A549 (cell line): ENCODE measurements at regions not wholly inside any gene's neighbourhood (a gene's known extent, or its start where the extent isn't known, plus 50 kb on each side); places are given as distances from the start of the nearest gene placed in this dataset.

Experiments used
- CTCF ChIP-seq: fragments of >200 bp; sonication (Bioruptor Twin); formaldehyde crosslinking; IDR thresholded peaks from 3 replicates; pipeline ENCODE4 v1.5.1; 2016
- PHF8 ChIP-seq: fragments of 200-600 bp; sonication (generic); IDR thresholded peaks from 2 replicates; pipeline ENCODE4 v1.6.1; 2016; ENCODE audit warnings: low read depth, mild to moderate bottlenecking, antibody characterized with exemption, moderate library complexity, borderline replicate concordance
- POLR2A ChIP-seq: IDR thresholded peaks from 2 replicates; pipeline ENCODE4 v1.6.1; 2012; ENCODE audit warnings: mild to moderate bottlenecking, low read length

GRCh38 chr4:147303873-147304229 is 177.0 kb upstream of the EDNRA start:
- TF ChIP-seq PHF8 (no peak), POLR2A (no peak), CTCF (no peak)
